Spleen (tissue), 11 donors: ENCODE measurements at regions not wholly inside any gene's neighbourhood (a gene's known extent, or its start where the extent isn't known, plus 50 kb on each side); places are given as distances from the start of the nearest gene placed in this dataset.

Source experiments
- DNase-seq: peaks from one replicate; pipeline ENCODE4 v3.0.0-alpha.2; 2020
- H3K27ac ChIP-seq, 8 donors: fragments of 200-600 bp; sonication (generic) in 7 of 8; 1 replicate in 4 of 8; 2 replicates in 4 of 8; pipeline versions ENCODE4 v1.5.0 to v1.8.0; 2016 to 2021; ENCODE audit warnings: inconsistent platforms in 4 of 8, mild to moderate bottlenecking in 4 of 8, moderate library complexity in 1 of 8
- H3K27me3 ChIP-seq, 7 donors: fragments of 200-600 bp; sonication (generic) in 6 of 7; replicated peaks in 1 of 7; 1 replicate in 4 of 7; 2 replicates in 3 of 7; pipeline versions ENCODE4 v1.5.0 to v1.8.0; 2016 to 2021; ENCODE audit warnings: inconsistent platforms in 3 of 7, mild to moderate bottlenecking in 1 of 7
- H3K36me3 ChIP-seq, 6 donors: fragments of 200-600 bp; sonication (generic) in 5 of 6; 1 replicate in 4 of 6; 2 replicates in 2 of 6; pipeline versions ENCODE4 v1.5.0 to v1.8.0; 2016 to 2021; ENCODE audit warnings: inconsistent platforms in 2 of 6
- H3K4me1 ChIP-seq, 6 donors: fragments of 200-600 bp; sonication (generic) in 5 of 6; 1 replicate in 3 of 6; 2 replicates in 3 of 6; pipeline versions ENCODE4 v1.5.0 to v1.8.0; 2016 to 2021; ENCODE audit warnings: inconsistent platforms in 3 of 6
- H3K4me3 ChIP-seq, 8 donors: fragments of 200-600 bp; sonication (generic) in 7 of 8; 1 replicate in 4 of 8; 2 replicates in 4 of 8; pipeline versions ENCODE4 v1.5.0 to v1.8.0; 2016 to 2021; ENCODE audit warnings: inconsistent platforms in 4 of 8, mild to moderate bottlenecking in 4 of 8, moderate library complexity in 2 of 8
- H3K9me3 ChIP-seq, 8 donors: fragments of 200-600 bp; sonication (generic) in 7 of 8; 1 replicate in 4 of 8; 2 replicates in 4 of 8; pipeline versions ENCODE4 v1.5.0 to v1.8.0; 2016 to 2021; ENCODE audit warnings: inconsistent platforms in 4 of 8
- POLR2A ChIP-seq, 3 donors: fragments of 450-650 bp; IDR thresholded peaks; one replicate each; pipeline ENCODE4 v1.5.1; 2017; ENCODE audit warnings: antibody characterized with exemption in 3 of 3, mild to moderate bottlenecking in 1 of 3
- POLR2AphosphoS5 ChIP-seq, 3 donors: sonication (generic); formaldehyde crosslinking; IDR thresholded peaks; one replicate each; pipeline ENCODE4 v1.5.1; 2017; ENCODE audit warnings: antibody characterized with exemption in 3 of 3
- WGBS, 5 donors: extraction: QIAGEN DNeasy Blood & Tissue Kit in 3 of 5; methylation state at CpG; one replicate each; pipeline versions ENCODE4 v1.1.5 to v1.1.7; 2013 to 2018; 5-methylcytosine and 5-hydroxymethylcytosine counted together
- intact Hi-C: fragments of 100-400 bp; cut with DNase I; formaldehyde crosslinking; loops from one replicate; pipeline ENCODE4 v1.15.0; 2023; ENCODE audit warnings: low total_unique reads
- TF ChIP-seq, protein P1 (sequence below), 11 experiments: fragments of 200-600 bp in 7 of 11; fragments of 450-650 bp in 4 of 11; sonication (generic) in 4 of 11; IDR thresholded peaks in 8 of 11; conservative IDR thresholded peaks in 3 of 11; 1 replicate in 7 of 11; 2 replicates in 4 of 11; pipeline versions ENCODE4 v1.4.0 to v1.8.0; 2016 to 2021; ENCODE audit warnings: antibody characterized with exemption in 11 of 11, inconsistent platforms in 4 of 11, mild to moderate bottlenecking in 1 of 11
- donor health status: healthy with polysubstance abuse.
- donor health status: DM: no; HTN: no; CAD: no; lungs with moderate emphysema.
- donor health status: DM: no; HTN: no; CAD: no.
- donor health status: Bipolar disorder and iron deficiency.
- donor health status: healthy.
- donor health status: DM: no; HTN: no; CAD: no.
- donor health status: DM: yes; HTN: yes; CAD: no.

DNA sequence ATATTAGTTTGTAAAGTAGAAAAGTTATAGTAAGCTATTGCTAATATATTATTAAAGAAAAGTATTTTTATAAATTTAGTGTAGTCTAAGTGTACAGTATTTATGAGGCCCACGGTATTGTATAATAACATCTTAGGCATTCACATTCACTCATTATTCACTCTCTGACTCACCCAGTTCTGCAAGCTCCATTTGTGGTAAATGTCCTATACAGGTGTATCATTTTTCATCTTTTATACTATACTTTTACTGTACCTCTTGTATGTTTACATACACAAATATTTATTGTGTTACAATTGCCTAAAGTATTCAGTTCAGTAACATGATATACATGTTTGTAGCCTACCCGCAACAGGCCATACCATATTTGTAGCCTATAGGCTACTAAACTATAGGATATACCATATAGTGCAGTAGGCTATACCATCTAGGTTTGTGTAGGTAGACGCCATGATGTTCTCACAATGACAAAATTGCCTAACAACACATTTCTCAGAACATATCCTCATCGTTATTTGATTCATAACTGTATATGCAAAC is 246.8 kb upstream of the ALCAM start:
- DNase-seq = no peak
- intact Hi-C loops = no loop called here
- no peaks in the 10 kb centered on the region for H3K36me3 ChIP-seq
- 87 to 95% (median 89%) methylated on average over 4 of the region's 4 CpGs for WGBS, 5 donors
- H3K27ac ChIP-seq = no peak overlapping the region
- no peaks in the 10 kb centered on the region for H3K4me1 ChIP-seq
- no peaks in the 10 kb centered on the region for H3K27me3 ChIP-seq
- H3K4me3 ChIP-seq = no peak overlapping the region
- TF ChIP-seq, protein P1, sequence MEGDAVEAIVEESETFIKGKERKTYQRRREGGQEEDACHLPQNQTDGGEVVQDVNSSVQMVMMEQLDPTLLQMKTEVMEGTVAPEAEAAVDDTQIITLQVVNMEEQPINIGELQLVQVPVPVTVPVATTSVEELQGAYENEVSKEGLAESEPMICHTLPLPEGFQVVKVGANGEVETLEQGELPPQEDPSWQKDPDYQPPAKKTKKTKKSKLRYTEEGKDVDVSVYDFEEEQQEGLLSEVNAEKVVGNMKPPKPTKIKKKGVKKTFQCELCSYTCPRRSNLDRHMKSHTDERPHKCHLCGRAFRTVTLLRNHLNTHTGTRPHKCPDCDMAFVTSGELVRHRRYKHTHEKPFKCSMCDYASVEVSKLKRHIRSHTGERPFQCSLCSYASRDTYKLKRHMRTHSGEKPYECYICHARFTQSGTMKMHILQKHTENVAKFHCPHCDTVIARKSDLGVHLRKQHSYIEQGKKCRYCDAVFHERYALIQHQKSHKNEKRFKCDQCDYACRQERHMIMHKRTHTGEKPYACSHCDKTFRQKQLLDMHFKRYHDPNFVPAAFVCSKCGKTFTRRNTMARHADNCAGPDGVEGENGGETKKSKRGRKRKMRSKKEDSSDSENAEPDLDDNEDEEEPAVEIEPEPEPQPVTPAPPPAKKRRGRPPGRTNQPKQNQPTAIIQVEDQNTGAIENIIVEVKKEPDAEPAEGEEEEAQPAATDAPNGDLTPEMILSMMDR (IDR thresholded peaks at IDR 0.05 in 8 of 11, conservative IDR thresholded peaks at IDR 0.05 in 3 of 11) = no peak
- TF ChIP-seq POLR2A (IDR thresholded peaks at IDR 0.05) = no peak
- no peak for TF ChIP-seq POLR2AphosphoS5 (IDR thresholded peaks at IDR 0.05)
- no peaks in the 10 kb centered on the region for H3K9me3 ChIP-seq

DNA sequence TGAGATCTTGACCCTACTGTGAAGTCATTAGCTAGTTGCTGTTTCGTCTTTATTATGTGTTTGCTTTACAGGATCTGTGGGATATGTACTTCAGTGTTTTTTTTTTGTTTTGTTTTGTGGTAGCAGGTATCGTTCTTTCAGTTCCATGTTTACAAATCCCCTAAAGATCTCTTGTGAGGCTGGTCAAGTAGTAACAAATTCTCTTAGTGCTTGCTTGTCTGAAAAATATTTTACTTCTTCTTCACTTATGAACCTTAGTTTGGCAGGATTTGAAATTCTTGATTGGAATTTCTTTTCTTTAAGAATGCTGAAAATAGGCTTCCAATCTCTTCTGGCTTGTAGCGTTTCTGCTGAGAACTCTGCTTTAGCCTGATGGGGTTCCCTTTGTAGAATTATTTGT is 235.8 kb upstream of the ALCAM start:
- TF ChIP-seq, protein P1 (IDR thresholded peaks at IDR 0.05 in 8 of 11, conservative IDR thresholded peaks at IDR 0.05 in 3 of 11) = no peak
- TF ChIP-seq POLR2A (IDR thresholded peaks at IDR 0.05) (no peak), POLR2AphosphoS5 (IDR thresholded peaks at IDR 0.05) (no peak)
- H3K4me1 ChIP-seq = no peaks in the 10 kb centered on the region
- intact Hi-C loops = no loop called here
- no peaks in the 10 kb centered on the region for H3K27me3 ChIP-seq
- H3K4me3 ChIP-seq = no peak overlapping the region
- no peak overlapping the region for H3K27ac ChIP-seq
- H3K9me3 ChIP-seq = peaks cover 0 to 42% (median 34%) of the 10 kb centered on the region in 8 donors
- no peaks in the 10 kb centered on the region for H3K36me3 ChIP-seq
- DNase-seq = no peak
- 77 to 93% (median 88%) methylated on average over 3 of the region's 3 CpGs for WGBS, 5 donors

DNA sequence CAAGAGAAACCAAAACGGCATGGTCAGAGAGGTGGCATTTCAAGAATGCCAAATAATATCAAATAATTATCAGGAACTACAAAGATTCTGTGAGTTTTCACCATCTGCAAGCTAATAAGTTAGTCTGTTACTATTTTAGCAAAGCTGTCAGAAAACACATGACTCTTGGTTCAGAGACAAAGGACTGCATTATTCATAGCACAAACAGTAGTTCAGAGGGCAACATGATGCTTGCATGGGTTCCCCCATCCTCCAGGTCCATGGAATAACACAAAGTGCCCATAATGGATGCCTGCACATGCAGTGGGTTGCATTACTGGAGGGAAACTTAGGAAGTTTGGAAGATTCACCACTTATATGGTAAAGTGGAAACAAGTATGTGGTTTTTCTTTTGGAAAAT is 228.8 kb upstream of the ALCAM start:
- Histone ChIP-seq H3K9me3 (no peaks in the 10 kb centered on the region), H3K4me1 (no peaks in the 10 kb centered on the region), H3K36me3 (no peaks in the 10 kb centered on the region), H3K27ac (no peak overlapping the region), H3K4me3 (no peak overlapping the region), H3K27me3 (no peaks in the 10 kb centered on the region)
- TF ChIP-seq POLR2A (IDR thresholded peaks at IDR 0.05) (no peak), POLR2AphosphoS5 (IDR thresholded peaks at IDR 0.05) (no peak)
- TF ChIP-seq, protein P1 (IDR thresholded peaks at IDR 0.05 in 8 of 11, conservative IDR thresholded peaks at IDR 0.05 in 3 of 11) = no peak
- intact Hi-C loops = no loop called here
- 60 to 84% (median 76%) methylated on average over 1 of the region's 1 CpG for WGBS, 5 donors
- no peak for DNase-seq

DNA sequence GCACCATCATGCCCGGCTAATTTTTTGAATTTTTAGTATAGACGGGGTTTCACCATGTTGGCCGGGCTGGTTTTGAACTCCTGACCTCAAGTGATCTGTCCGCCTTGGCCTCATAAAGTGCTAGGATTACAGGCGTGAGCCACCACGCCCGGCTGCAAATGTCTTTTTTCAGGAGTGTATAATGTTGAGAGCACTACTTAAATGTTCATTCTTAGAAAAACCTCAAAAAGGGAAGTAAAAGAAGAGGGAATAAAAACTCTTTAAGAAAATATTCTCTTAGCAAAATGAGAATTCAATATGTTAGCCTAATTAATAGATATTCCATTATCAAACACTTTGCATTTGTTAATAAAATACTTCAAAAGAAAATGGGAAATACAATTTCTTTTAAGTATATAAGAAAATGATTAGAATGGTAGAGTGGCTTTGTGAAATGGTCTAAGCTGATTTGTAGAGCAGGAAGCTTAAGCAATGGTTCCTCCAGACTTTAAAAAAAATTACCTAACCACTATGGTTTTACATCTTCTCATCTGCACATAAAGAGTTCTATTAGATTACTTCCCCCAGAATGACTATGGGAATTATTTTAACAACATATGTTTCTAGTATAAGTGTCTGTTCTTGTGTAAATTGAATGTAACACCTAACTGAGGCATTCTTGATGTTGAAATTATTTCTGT is 226.7 kb upstream of the ALCAM start:
- DNase-seq = no peak
- H3K36me3 ChIP-seq = no peaks in the 10 kb centered on the region
- TF ChIP-seq, protein P1 (IDR thresholded peaks at IDR 0.05 in 8 of 11, conservative IDR thresholded peaks at IDR 0.05 in 3 of 11) = no peak
- TF ChIP-seq POLR2A (IDR thresholded peaks at IDR 0.05) (no peak), POLR2AphosphoS5 (IDR thresholded peaks at IDR 0.05) (no peak)
- H3K27me3 ChIP-seq = no peaks in the 10 kb centered on the region
- H3K9me3 ChIP-seq = no peaks in the 10 kb centered on the region
- intact Hi-C loops = no loop called here
- H3K27ac ChIP-seq = peak overlapping the region in 5 of 8 donors; percentile 7 to 60 (median 57)
- H3K4me3 ChIP-seq = no peak overlapping the region
- 53 to 69% (median 63%) methylated on average over 7 of the region's 7 CpGs for WGBS, 5 donors
- no peaks in the 10 kb centered on the region for H3K4me1 ChIP-seq
